Non-pigmented ciliary epithelial cell (primary cell): ENCODE measurements at regions not wholly inside any gene's neighbourhood (a gene's known extent, or its start where the extent isn't known, plus 50 kb on each side); places are given as distances from the start of the nearest gene placed in this dataset.
"Not testable (repeated sequence)": the region's sequence is repeated elsewhere in the genome, so short reads cannot be mapped to it uniquely, and the experiment has no call there.

Experiments used
- DNase-seq: peaks from one replicate; pipeline ENCODE4 v3.0.0-alpha.2; 2010; ENCODE audit warnings: low read depth

GRCh38 chr1:60849401-60849800 lies 233.0 kb upstream of the NFIA start:
- DNase-seq = no peak

GRCh38 chr1:60848583-60849188 lies 233.7 kb upstream of the NFIA start:
- no peak for DNase-seq

GRCh38 chr1:60847855-60848582 lies 234.3 kb upstream of the NFIA start:
- DNase-seq = no peak

- no peak for DNase-seq
Measured at GRCh38 chr1:60847391-60847790, 235.0 kb upstream of the NFIA start.

GRCh38 chr1:60845659-60846058 lies 236.7 kb upstream of the NFIA start:
- DNase-seq = not testable (repeated sequence)

- no peak for DNase-seq
Measured at GRCh38 chr1:60842304-60842703, 240.1 kb upstream of the NFIA start.

GRCh38 chr1:60841116-60842046 lies 241.0 kb upstream of the NFIA start:
- DNase-seq = no peak

- DNase-seq = not testable (repeated sequence)
Measured at GRCh38 chr1:60840476-60840875, 241.9 kb upstream of the NFIA start.

GRCh38 chr1:60835649-60836048 lies 246.7 kb upstream of the NFIA start:
- no peak for DNase-seq

GRCh38 chr1:60833173-60833572 lies 249.2 kb upstream of the NFIA start:
- DNase-seq = no peak

GRCh38 chr1:60832367-60832766 lies 250.0 kb upstream of the NFIA start:
- DNase-seq = no peak

- DNase-seq = no peak
Measured at GRCh38 chr1:60831780-60832179, 250.6 kb upstream of the NFIA start.

GRCh38 chr1:60828944-60829343 lies 253.4 kb upstream of the NFIA start:
- no peak for DNase-seq

- DNase-seq = no peak
Measured at GRCh38 chr1:60826320-60827094, 255.9 kb upstream of the NFIA start.

- no peak for DNase-seq
Measured at GRCh38 chr1:60825593-60825992, 256.8 kb upstream of the NFIA start.

GRCh38 chr1:60823151-60823550 lies 259.2 kb upstream of the NFIA start:
- DNase-seq = no peak

- no peak for DNase-seq
Measured at GRCh38 chr1:60822252-60822651, 260.1 kb upstream of the NFIA start.

- DNase-seq = no peak
Measured at GRCh38 chr1:60821156-60821555, 261.2 kb upstream of the NFIA start.

GRCh38 chr1:60818969-60819701 lies 263.2 kb upstream of the NFIA start:
- no peak for DNase-seq

GRCh38 chr1:60813071-60813470 lies 269.3 kb upstream of the NFIA start:
- no peak for DNase-seq
